Activated CD8-positive, alpha-beta memory T cell treated with anti-CD3 and anti-CD28 coated beads for 24 hours (primary cell): ENCODE measurements at regions not wholly inside any gene's neighbourhood (a gene's known extent, or its start where the extent isn't known, plus 50 kb on each side); places are given as distances from the start of the nearest gene placed in this dataset.
"Not testable (repeated sequence)": the region's sequence is repeated elsewhere in the genome, so short reads cannot be mapped to it uniquely, and the experiment has no call there.

Experiments
- DNase-seq: peaks from one replicate; pipeline ENCODE4 v3.0.0-alpha.2; 2020

DNA sequence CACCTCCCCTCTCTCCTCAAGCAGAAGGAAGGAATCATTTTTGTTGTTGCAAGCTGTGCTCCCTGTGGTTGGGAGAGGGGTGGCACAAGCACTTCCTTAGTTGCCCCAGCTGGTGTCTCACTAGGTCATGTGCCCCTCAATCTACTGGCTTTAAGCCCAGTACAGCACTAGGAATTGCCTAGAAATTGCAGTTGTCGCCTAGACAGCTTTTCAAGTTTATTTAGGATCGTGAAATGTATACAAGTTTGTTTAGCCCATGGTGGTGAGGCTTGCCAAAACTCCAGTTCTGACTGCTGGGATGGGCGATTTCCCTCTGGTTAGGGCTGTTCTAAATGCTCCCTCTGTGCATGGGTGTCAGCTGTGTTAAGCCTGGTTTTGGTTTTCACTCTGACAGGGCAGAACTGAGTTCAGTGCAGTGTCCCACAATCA lies 126.8 kb upstream of the ZNF644 start:
- no peak for DNase-seq

DNA sequence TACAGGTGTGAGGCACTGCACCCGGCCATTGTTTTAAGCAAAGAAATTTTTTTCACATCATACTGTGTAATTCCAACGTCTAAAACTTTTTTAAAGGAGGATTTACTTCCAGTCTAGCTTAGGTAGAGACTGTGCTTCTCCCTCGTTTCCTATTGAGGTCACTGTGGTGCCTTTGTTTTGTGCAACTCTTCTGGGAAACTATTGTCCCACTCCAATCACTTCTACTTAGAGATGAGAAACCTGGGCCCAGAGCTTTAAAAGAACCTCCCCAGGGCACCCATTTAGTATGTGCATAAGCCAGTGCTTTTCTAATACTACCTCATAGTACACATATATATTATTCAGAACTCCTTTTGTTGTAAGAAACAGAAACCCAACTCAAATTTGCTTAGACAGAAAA lies 120.0 kb upstream of the ZNF644 start:
- DNase-seq, result no peak

DNA sequence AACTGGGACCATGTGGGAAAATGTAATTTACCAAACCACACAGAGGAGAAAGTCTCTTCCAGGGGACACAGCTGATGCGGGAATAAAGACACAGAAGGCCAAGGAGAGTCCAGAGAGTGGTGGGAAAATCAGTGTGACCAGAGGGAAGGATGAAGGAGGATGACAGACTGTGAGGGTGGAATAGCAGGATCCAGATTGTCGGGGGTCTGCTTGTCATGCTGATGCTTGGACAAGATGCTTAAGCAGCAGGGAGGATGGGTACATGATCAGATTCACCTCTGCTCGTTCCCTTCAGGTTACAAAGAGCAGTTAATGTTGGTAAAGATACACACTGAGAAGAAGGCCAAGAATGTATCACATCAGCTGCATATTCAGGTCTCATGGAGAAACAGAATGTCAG lies 117.1 kb upstream of the ZNF644 start:
- no peak for DNase-seq

DNA sequence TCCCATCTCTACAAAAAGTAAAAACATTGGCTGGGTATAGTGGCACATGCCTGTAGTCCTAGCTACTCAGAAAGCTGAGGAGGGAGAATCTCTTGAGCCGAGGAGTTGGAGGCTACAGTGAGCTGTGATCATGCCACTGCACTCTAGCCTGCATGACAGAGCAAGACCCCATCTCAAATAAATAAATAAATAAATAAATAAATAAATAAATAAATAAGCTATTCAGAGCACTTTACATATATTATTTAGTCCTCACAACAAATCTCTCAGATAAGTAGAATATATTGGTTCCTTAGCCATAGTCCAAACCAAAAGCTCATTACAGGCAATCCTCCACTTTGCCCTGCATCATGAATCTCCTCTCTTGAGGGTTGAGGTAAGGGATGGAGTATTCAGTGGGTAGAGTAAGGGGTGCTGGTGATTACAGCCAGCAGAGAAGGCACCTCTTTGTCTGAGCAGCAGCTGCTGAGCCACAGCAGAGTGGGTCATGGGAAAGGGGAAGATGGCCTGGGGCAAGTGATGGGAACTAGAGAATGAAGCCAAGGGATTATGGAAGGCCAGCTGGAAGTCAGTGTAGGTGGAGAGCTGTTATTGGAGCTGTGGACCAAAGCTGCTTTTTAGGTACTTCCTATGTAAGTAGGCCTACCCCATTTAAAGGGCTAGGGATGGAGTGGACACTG lies 115.5 kb upstream of the ZNF644 start:
- no peak for DNase-seq

DNA sequence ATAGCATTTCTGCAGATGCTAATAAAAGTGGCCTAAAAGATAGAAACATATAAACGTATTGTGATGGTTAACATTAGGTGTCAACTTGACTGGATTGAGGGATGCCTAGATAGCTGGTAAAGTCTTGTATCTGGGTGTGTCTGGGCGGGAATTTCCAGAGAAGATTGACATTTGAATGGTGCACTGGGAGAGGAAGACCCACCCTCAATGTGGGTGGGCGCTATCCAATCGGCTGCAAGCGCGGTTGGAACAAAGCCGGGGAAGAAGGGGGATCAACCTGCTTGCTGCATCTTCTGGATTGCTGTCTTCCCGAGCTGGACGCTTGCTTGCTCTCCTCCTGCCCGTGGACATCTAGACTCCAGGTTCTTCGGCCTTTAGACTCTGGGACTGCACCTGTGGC lies 114.0 kb upstream of the ZNF644 start:
- DNase-seq, result no peak

- DNase-seq, result no peak
Observed at GRCh38 chr1:91133248-91133647, 111.4 kb upstream of the ZNF644 start.

GRCh38 chr1:91130256-91130985 lies 108.6 kb upstream of the ZNF644 start:
- DNase-seq, result no peak

- DNase-seq, result no peak
Observed at GRCh38 chr1:91129458-91129857, 107.6 kb upstream of the ZNF644 start.

- no peak for DNase-seq
Observed at GRCh38 chr1:91129017-91129416, 107.2 kb upstream of the ZNF644 start.

- DNase-seq, result no peak
Observed at GRCh38 chr1:91124989-91125417, 103.2 kb upstream of the ZNF644 start.

GRCh38 chr1:91124290-91124985 lies 102.6 kb upstream of the ZNF644 start:
- DNase-seq, result no peak

GRCh38 chr1:91123773-91124172 lies 101.9 kb upstream of the ZNF644 start:
- DNase-seq, result no peak

DNA sequence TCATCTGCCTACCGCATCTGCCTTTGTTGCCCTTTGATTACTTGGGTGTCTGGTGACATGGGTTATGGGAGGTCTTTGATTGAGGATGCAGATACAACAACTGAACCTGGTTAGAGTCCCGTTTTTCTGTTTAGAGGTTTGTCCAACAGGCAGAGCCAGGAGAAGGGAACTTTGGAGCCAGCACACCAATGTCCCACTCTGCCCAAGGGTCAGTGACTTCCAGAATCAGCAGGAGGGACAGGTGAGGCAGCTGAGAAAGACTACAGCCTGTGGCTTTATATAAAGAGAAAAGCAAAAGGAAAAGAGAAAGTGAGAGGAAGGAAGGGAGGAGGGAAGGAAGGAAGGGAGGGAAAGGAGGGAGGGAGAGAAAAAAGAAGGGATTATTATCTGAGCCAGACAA lies 101.5 kb upstream of the ZNF644 start:
- no peak for DNase-seq

DNA sequence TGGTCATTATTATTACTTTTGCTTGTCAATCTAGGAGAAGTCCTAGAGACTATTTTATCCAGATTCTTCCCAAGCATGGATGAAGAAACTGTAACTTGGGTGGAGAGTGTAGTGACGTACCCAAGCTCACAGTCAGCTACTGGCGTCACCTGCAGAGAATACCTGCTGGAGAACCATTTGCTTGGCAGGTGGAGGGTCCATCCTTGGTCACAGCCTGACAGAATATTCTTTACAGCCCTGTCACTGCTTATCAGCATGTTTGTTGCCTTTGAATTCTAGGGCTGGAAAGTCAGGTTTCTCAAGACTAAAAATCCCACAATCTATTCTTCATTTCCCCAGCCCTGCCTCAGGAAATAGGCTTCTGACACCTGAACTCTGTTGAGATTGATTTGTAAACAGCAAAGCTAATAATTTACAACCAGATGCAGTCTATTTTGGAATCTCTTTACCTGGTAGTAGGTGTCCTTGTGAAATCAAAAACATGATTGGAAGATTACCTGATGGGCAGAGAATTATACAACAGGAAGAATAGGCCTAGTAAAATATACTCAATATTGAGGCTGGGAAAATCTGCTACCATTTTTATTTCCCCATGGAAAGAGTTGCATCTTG lies 100.4 kb upstream of the ZNF644 start:
- DNase-seq, result no peak

DNA sequence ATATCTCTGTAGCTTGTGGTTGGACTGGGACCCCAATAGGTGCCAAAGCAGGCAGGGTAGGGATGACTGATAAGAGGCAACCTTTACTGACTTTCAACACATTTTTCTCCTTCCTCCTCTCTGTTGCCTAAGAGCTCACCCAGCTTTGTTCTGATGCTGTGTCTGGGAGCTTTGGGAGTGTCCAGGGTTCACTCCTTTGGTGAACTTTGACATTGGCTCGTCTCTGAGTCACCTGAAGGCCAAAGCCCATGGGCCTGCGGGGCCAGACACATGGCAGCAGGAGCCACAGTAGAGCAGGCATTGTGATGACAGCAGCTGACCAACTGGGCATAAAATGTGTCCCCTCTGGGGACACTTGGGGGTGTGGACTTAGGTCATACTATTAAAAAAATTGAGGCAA lies 99.5 kb upstream of the ZNF644 start:
- DNase-seq, result no peak

- DNase-seq, result no peak
Observed at GRCh38 chr1:91120936-91121335, 99.1 kb upstream of the ZNF644 start.

DNA sequence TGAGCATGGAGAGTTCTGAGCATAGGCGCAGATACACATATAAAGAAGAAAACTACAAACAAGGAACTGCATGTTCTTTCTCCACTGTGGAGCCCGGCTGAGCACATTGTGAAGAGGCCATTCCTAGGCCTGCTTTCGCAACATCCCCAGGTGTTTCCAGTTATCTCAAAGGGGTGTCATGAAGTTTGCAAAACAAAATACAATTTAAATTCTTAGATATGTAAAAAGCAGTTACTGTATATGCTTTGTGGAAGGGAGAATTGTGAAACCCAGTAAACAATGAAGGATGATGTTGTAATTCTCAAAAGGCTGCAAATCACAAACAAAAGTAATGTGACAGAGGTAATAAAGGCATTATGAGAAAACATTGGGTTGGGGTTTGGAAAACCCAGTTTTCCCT lies 98.6 kb upstream of the ZNF644 start:
- DNase-seq, result no peak

DNA sequence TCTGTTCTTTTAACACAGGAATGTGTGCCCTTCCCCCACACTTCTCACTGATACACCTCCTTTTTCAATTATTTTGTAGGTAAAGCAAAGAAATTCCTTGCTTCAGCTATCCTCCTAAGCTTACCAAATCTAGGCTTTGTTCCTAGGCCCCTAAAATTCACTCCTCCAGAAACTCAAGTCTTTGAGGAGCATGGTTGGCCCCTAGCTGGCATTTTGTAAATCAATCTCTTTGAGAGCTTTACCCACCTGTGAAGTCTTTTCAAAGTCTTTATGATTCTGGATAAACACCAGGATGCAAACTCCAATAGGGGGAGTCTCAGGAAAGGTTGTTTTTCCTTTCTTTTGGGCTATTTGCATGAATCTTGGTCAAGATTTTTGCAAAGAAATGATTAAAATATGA lies 82.9 kb upstream of the ZNF644 start:
- no peak for DNase-seq

GRCh38 chr1:91101328-91101727 lies 79.5 kb upstream of the ZNF644 start:
- DNase-seq, result no peak

DNA sequence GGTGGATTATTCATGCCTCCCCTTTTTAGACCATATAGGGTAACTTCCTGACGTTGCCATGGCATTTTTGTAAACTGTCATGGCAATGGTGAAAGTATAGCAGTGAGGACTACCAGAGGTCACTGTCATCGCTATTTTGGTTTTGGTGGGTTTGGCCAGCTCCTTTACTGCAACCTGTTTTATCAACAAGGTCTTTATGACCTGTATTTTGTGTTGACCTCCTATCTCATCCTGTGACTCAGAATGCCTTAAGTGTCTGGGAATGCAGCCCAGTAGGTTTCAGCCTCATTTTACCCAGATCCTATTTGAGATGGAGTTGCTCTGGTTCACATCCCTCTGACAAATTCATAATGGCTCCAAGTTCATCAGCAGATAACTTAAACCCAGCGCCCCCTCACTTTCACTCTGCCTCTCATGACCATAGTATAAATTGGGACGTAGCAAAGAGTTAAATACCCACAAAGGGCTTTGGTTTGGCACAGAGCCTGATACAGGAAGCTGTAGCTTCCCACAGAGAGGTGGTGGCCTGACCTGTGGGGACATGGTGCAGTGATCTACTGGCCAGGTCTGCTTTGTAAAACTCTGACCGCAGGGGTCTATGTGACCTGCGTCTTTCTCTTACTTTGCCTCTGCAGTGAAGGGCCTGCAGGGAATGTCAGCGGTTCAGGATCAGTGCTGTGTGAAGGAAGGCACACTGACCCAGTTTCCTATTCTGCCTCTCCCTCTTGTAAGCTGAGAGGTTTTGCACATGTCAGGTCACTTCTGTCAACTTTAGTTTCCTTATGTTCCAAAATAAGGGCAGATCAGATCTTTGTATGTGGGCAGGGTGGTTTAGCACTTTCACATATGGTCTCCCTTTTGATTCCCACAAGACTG lies 78.1 kb upstream of the ZNF644 start:
- no peak for DNase-seq

GRCh38 chr1:91098299-91098906 lies 76.6 kb upstream of the ZNF644 start:
- no peak for DNase-seq

DNA sequence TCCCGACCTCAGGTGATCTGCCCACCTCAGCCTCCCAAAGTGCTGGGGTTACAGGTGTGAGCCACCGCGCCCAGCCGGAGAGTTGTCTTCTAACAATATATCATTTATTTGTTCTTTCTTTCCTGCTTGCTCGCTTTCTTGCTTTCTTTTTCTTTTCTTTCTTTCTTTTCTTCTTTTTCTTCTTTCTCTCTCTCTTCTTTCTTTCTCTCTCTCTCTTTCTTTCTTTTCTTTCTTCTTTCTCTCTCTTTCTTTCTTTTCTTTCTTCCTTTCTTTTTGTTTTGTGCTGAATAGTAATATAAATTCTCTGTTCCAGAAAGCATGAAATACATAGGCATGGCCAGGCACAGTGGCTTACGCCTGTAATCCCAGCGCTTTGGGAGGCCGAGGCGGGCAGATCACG lies 73.5 kb upstream of the ZNF644 start:
- not testable (repeated sequence) for DNase-seq
